ENCODE measurements at regions not wholly inside any gene's neighbourhood (a gene's known extent, or its start where the extent isn't known, plus 50 kb on each side); places are given as distances from the start of the nearest gene placed in this dataset.

GRCh38 chr6:139470997-139471396 lies 96.5 kb upstream of the CITED2 start:
- Mint-ChIP-seq H3K27me3 (ENCODE audit: unreplicated experiment) (peaks cover 4% of the 10 kb centered on the region), H3K4me3 (ENCODE audit: unreplicated experiment) (no peak overlapping the region), H3K4me1 (ENCODE audit: low read depth, unreplicated experiment) (peaks cover 36% of the 10 kb centered on the region), H3K9me3 (ENCODE audit: unreplicated experiment) (no peaks in the 10 kb centered on the region), H3K36me3 (ENCODE audit: unreplicated experiment) (no peaks in the 10 kb centered on the region), H3K27ac (ENCODE audit: unreplicated experiment) (no peak overlapping the region)
- DNase-seq: no peak
- TF ChIP-seq, protein P1, sequence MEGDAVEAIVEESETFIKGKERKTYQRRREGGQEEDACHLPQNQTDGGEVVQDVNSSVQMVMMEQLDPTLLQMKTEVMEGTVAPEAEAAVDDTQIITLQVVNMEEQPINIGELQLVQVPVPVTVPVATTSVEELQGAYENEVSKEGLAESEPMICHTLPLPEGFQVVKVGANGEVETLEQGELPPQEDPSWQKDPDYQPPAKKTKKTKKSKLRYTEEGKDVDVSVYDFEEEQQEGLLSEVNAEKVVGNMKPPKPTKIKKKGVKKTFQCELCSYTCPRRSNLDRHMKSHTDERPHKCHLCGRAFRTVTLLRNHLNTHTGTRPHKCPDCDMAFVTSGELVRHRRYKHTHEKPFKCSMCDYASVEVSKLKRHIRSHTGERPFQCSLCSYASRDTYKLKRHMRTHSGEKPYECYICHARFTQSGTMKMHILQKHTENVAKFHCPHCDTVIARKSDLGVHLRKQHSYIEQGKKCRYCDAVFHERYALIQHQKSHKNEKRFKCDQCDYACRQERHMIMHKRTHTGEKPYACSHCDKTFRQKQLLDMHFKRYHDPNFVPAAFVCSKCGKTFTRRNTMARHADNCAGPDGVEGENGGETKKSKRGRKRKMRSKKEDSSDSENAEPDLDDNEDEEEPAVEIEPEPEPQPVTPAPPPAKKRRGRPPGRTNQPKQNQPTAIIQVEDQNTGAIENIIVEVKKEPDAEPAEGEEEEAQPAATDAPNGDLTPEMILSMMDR (IDR thresholded peaks at IDR 0.05; ENCODE audit: partially characterized antibody, unreplicated experiment): no peak

DNA sequence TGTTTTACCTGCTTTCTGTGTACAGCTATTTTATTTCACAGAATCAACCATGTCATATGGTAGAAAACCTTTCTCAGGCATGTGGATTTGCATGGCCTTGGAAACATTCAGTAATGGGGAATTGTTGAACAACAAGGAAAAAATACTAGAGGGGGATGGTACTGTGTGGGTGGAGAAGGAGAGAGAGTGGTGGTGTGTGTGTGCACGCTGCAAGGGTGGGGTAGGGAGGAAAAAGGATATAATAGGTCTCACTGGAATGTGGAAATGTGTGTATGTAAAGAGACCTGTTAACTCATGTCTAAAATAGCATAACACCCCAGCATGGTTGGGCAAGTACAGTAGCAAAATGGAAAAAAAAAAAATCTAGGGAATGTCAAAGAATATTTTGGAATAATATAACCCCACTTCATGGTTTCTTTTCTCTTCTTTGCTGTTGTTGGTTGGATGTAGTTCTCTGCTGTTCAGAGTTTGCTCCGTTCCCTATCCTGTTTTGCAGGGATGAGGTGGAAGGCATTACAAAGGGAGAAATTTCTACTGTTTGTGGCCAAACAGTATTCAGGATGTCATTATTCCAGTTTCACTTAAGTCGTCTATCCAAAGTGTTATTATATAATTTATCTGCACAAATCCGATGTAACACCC lies 93.9 kb upstream of the CITED2 start:
- H3K4me1 Mint-ChIP-seq (ENCODE audit: low read depth, unreplicated experiment): peaks cover 12% of the 10 kb centered on the region
- no peak for DNase-seq
- no peak overlapping the region for H3K4me3 Mint-ChIP-seq (ENCODE audit: unreplicated experiment)
- H3K9me3 Mint-ChIP-seq (ENCODE audit: unreplicated experiment): no peaks in the 10 kb centered on the region
- H3K36me3 Mint-ChIP-seq (ENCODE audit: unreplicated experiment): no peaks in the 10 kb centered on the region
- H3K27me3 Mint-ChIP-seq (ENCODE audit: unreplicated experiment): no peaks in the 10 kb centered on the region
- TF ChIP-seq, protein P1 (IDR thresholded peaks at IDR 0.05; ENCODE audit: partially characterized antibody, unreplicated experiment): no peak
- no peak overlapping the region for H3K27ac Mint-ChIP-seq (ENCODE audit: unreplicated experiment)

DNA sequence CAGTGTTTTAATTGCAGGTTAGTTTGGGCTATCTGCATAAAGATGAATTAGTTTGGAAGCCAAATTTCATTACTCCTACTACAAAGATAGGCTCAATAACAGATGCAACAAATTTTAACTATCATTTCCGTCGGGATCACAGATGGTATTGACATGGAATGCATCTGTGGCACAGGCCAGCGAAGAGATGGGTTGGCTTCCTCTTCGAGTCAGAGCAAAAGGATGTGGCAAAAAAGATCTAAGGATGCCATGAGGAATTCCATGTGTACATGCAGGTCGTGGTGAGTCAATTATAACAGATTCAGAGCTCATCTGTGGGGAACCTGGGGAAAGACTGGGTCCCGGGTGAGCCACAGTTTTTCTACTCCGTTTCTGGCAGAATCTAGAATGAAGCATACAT lies 83.0 kb upstream of the CITED2 start:
- Mint-ChIP-seq H3K4me3 (ENCODE audit: unreplicated experiment) (no peak overlapping the region), H3K4me1 (ENCODE audit: low read depth, unreplicated experiment) (peaks cover 4% of the 10 kb centered on the region), H3K9me3 (ENCODE audit: unreplicated experiment) (peaks cover 3% of the 10 kb centered on the region), H3K27me3 (ENCODE audit: unreplicated experiment) (no peaks in the 10 kb centered on the region), H3K27ac (ENCODE audit: unreplicated experiment) (no peak overlapping the region), H3K36me3 (ENCODE audit: unreplicated experiment) (no peaks in the 10 kb centered on the region)
- no peak for DNase-seq
- TF ChIP-seq, protein P1 (IDR thresholded peaks at IDR 0.05; ENCODE audit: partially characterized antibody, unreplicated experiment): no peak

GRCh38 chr6:139452148-139452876 lies 77.9 kb upstream of the CITED2 start:
- peaks cover 2% of the 10 kb centered on the region for H3K4me1 Mint-ChIP-seq (ENCODE audit: low read depth, unreplicated experiment)
- TF ChIP-seq, protein P1 (IDR thresholded peaks at IDR 0.05; ENCODE audit: partially characterized antibody, unreplicated experiment): no peak
- H3K4me3 Mint-ChIP-seq (ENCODE audit: unreplicated experiment): no peak overlapping the region
- H3K36me3 Mint-ChIP-seq (ENCODE audit: unreplicated experiment): no peaks in the 10 kb centered on the region
- peaks cover under 1% of the 10 kb centered on the region for H3K9me3 Mint-ChIP-seq (ENCODE audit: unreplicated experiment)
- no peak for DNase-seq
- H3K27me3 Mint-ChIP-seq (ENCODE audit: unreplicated experiment): no peaks in the 10 kb centered on the region
- no peak overlapping the region for H3K27ac Mint-ChIP-seq (ENCODE audit: unreplicated experiment)

- no peak overlapping the region for H3K4me3 Mint-ChIP-seq (ENCODE audit: unreplicated experiment)
- H3K4me1 Mint-ChIP-seq (ENCODE audit: low read depth, unreplicated experiment): peaks cover 1% of the 10 kb centered on the region
- no peak for DNase-seq
- H3K27me3 Mint-ChIP-seq (ENCODE audit: unreplicated experiment): no peaks in the 10 kb centered on the region
- H3K27ac Mint-ChIP-seq (ENCODE audit: unreplicated experiment): no peak overlapping the region
- H3K9me3 Mint-ChIP-seq (ENCODE audit: unreplicated experiment): no peaks in the 10 kb centered on the region
- TF ChIP-seq, protein P1 (IDR thresholded peaks at IDR 0.05; ENCODE audit: partially characterized antibody, unreplicated experiment): no peak
- no peaks in the 10 kb centered on the region for H3K36me3 Mint-ChIP-seq (ENCODE audit: unreplicated experiment)
Observed at GRCh38 chr6:139449611-139450000, 75.2 kb upstream of the CITED2 start.

Data from glutamatergic neuron (in vitro differentiated cells).